IMR-90 (cell line): ENCODE measurements at regions not wholly inside any gene's neighbourhood (a gene's known extent, or its start where the extent isn't known, plus 50 kb on each side); places are given as distances from the start of the nearest gene placed in this dataset.

Experiments
- ATAC-seq: fragments of 200-7000 bp; cut with Tn5 transposase; 2 replicates; pipeline ENCODE4 v1.9.1; 2020; ENCODE audit warnings: low read depth, mild to moderate bottlenecking, moderate library complexity
- BruUV-seq: library from RNA; stranded (reverse); fragments of 400-500 nt; replicated peaks from 2 replicates; lab custom pipeline; 2021; lab: Mats Ljungman, UMichigan
- CTCF ChIA-PET: fragments of 300-600 bp; formaldehyde crosslinking; extraction: SDS; loops from one replicate; lab custom pipeline; 2021; ENCODE audit warnings: antibody characterized with exemption; lab: Yijun Ruan, JAX
- POLR2A ChIA-PET: fragments of 300-600 bp; sonication (Branson Sonifier 250); formaldehyde crosslinking; loops from one replicate; lab custom pipeline; 2022; ENCODE audit warnings: antibody characterized with exemption; ENCODE audit not compliant: unreplicated experiment; lab: Charles Lee
- DNase-seq: peaks from one replicate; pipeline ENCODE4 v3.0.0; 2013
- H2AFZ ChIP-seq: replicated peaks from 2 replicates; pipeline ENCODE3; 2013; ENCODE audit warnings: low read length, mild to moderate bottlenecking; ENCODE audit not compliant: poor library complexity
- H2AK5ac ChIP-seq: 2 replicates; pipeline ENCODE4 v1.6.1; 2013; ENCODE audit warnings: low read depth, low read length, inconsistent platforms
- H2AK9ac ChIP-seq: replicated peaks from 2 replicates; pipeline ENCODE3; 2013; ENCODE audit warnings: mild to moderate bottlenecking, low read depth, low read length, moderate library complexity; ENCODE audit not compliant: poor library complexity
- H2BK120ac ChIP-seq: 2 replicates; pipeline ENCODE4 v1.6.1; 2013; ENCODE audit warnings: low read depth, low read length, inconsistent platforms
- H2BK15ac ChIP-seq: 3 replicates; pipeline ENCODE4 v1.6.1; 2013; ENCODE audit warnings: low read depth, low read length, inconsistent platforms
- H2BK20ac ChIP-seq: 2 replicates; pipeline ENCODE4 v1.6.1; 2013; ENCODE audit warnings: low read depth, mild to moderate bottlenecking, inconsistent platforms, low read length, moderate library complexity
- H2BK5ac ChIP-seq: 2 replicates; pipeline ENCODE4 v1.6.1; 2013; ENCODE audit warnings: mild to moderate bottlenecking, low read depth, low read length, inconsistent platforms; ENCODE audit not compliant: poor library complexity, severe bottlenecking
- H3K14ac ChIP-seq: replicated peaks from 2 replicates; pipeline ENCODE4 v1.6.1; 2013; ENCODE audit warnings: low read depth, low read length, inconsistent platforms
- H3K18ac ChIP-seq: 2 replicates; pipeline ENCODE4 v1.6.1; 2013; ENCODE audit warnings: low read depth, low read length, control low read depth
- H3K23ac ChIP-seq: 2 replicates; pipeline ENCODE4 v1.6.1; 2013; ENCODE audit warnings: low read depth, low read length, inconsistent platforms
- H3K27ac ChIP-seq: 2 replicates; pipeline ENCODE4 v1.5.1; 2013; ENCODE audit warnings: mild to moderate bottlenecking, control low read depth, low read length; ENCODE audit not compliant: insufficient read depth
- H3K27me3 ChIP-seq: 2 replicates; pipeline ENCODE4 v1.6.1; 2013; ENCODE audit warnings: low read length; ENCODE audit not compliant: control insufficient read depth, insufficient read depth
- H3K36me3 ChIP-seq: 2 replicates; pipeline ENCODE4 v1.6.1; 2013; ENCODE audit warnings: low read length, mixed read lengths; ENCODE audit not compliant: control insufficient read depth, insufficient read depth
- H3K4ac ChIP-seq: 2 replicates; pipeline ENCODE4 v1.6.1; 2013; ENCODE audit warnings: low read depth, low read length, inconsistent platforms
- H3K4me1 ChIP-seq: 2 replicates; pipeline ENCODE4 v1.6.1; 2013; ENCODE audit warnings: low read length, mixed read lengths; ENCODE audit not compliant: control insufficient read depth, insufficient read depth
- H3K4me2 ChIP-seq: 2 replicates; pipeline ENCODE4 v1.6.1; 2013; ENCODE audit warnings: low read depth, mild to moderate bottlenecking, control low read depth, low read length, moderate library complexity
- H3K4me3 ChIP-seq: 2 replicates; pipeline ENCODE4 v1.5.1; 2013; ENCODE audit warnings: low read depth, mild to moderate bottlenecking, control low read depth, low read length, moderate library complexity; ENCODE audit not compliant: insufficient read depth
- H3K56ac ChIP-seq: 2 replicates; pipeline ENCODE4 v1.6.1; 2013; ENCODE audit warnings: low read length, inconsistent platforms; ENCODE audit not compliant: insufficient read depth; ENCODE audit errors: extremely low read depth
- H3K79me1 ChIP-seq, 2 experiments: 2 replicates each; pipeline ENCODE4 v1.6.1; 2013; ENCODE audit warnings: low read length in 2 of 2, inconsistent platforms in 1 of 2, low read depth in 1 of 2
- H3K9ac ChIP-seq: 2 replicates; pipeline ENCODE4 v1.6.1; 2013; ENCODE audit warnings: low read depth, low read length, control low read depth
- H3K9me1 ChIP-seq: 2 replicates; pipeline ENCODE4 v1.6.1; 2013; ENCODE audit warnings: low read length, inconsistent platforms; ENCODE audit not compliant: insufficient read depth
- H3K9me3 ChIP-seq: 2 replicates; pipeline ENCODE4 v1.6.1; 2013; ENCODE audit warnings: low read length; ENCODE audit not compliant: control insufficient read depth, insufficient read depth
- H4K20me1 ChIP-seq: 2 replicates; pipeline ENCODE4 v1.6.1; 2013; ENCODE audit warnings: low read length, inconsistent platforms; ENCODE audit not compliant: insufficient read depth
- H4K5ac ChIP-seq: 2 replicates; pipeline ENCODE4 v1.6.1; 2013; ENCODE audit warnings: mild to moderate bottlenecking, low read depth, low read length, control low read depth
- H4K8ac ChIP-seq, 2 experiments: 2 replicates each; pipeline ENCODE4 v1.6.1; 2013; ENCODE audit warnings: low read depth in 2 of 2, low read length in 2 of 2, control low read depth in 1 of 2, inconsistent platforms in 1 of 2
- H4K91ac ChIP-seq: 2 replicates; pipeline ENCODE4 v1.6.1; 2013; ENCODE audit warnings: low read depth, low read length, inconsistent platforms; ENCODE audit not compliant: insufficient read depth
- BHLHE40 ChIP-seq: fragments of 150-350 bp; IDR thresholded peaks from 2 replicates; pipeline ENCODE4 v1.6.1; 2016; ENCODE audit warnings: mild to moderate bottlenecking, low read depth, low read length
- CEBPB ChIP-seq: IDR thresholded peaks from 2 replicates; pipeline ENCODE4 v1.6.1; 2012; ENCODE audit warnings: low read depth, low read length, improper control_type of control experiment
- CHD1 ChIP-seq: IDR thresholded peaks from 2 replicates; pipeline ENCODE4 v1.6.1; 2012; ENCODE audit warnings: low read depth, low read length, improper control_type of control experiment
- CTCF ChIP-seq: conservative IDR thresholded peaks from 2 replicates; pipeline ENCODE4 v1.5.1; 2012; ENCODE audit warnings: mild to moderate bottlenecking, low read depth, low read length, improper control_type of control experiment
- ELK1 ChIP-seq: fragments of 150-350 bp; IDR thresholded peaks from 2 replicates; pipeline ENCODE4 v1.6.1; 2016; ENCODE audit warnings: low read depth, mild to moderate bottlenecking, low read length, moderate library complexity, borderline replicate concordance
- FOS ChIP-seq: fragments of 150-350 bp; IDR thresholded peaks from 2 replicates; pipeline ENCODE4 v1.6.1; 2016; ENCODE audit warnings: low read depth, low read length
- MAFK ChIP-seq: IDR thresholded peaks from 2 replicates; pipeline ENCODE4 v1.6.1; 2012; ENCODE audit warnings: low read depth, low read length, improper control_type of control experiment
- MAZ ChIP-seq: IDR thresholded peaks from 2 replicates; pipeline ENCODE4 v1.6.1; 2012; ENCODE audit warnings: low read depth, mild to moderate bottlenecking, low read length, improper control_type of control experiment, moderate library complexity, borderline replicate concordance
- MXI1 ChIP-seq: IDR thresholded peaks from 2 replicates; pipeline ENCODE4 v1.6.1; 2012; ENCODE audit warnings: low read depth, mild to moderate bottlenecking, low read length, moderate library complexity, borderline replicate concordance
- NFE2L2 ChIP-seq: fragments of 150-350 bp; IDR thresholded peaks from 2 replicates; pipeline ENCODE4 v1.6.1; 2016; ENCODE audit warnings: low read depth, mild to moderate bottlenecking, low read length
- POLR2A ChIP-seq: IDR thresholded peaks from 2 replicates; pipeline ENCODE4 v1.6.1; 2012; ENCODE audit warnings: mild to moderate bottlenecking, low read depth, low read length
- RAD21 ChIP-seq: IDR thresholded peaks from 2 replicates; pipeline ENCODE4 v1.6.1; 2012; ENCODE audit warnings: low read length, improper control_type of control experiment
- RCOR1 ChIP-seq: IDR thresholded peaks from 2 replicates; pipeline ENCODE4 v1.6.1; 2012; ENCODE audit warnings: mild to moderate bottlenecking, low read length, improper control_type of control experiment; ENCODE audit not compliant: insufficient replicate concordance
- RFX5 ChIP-seq: IDR thresholded peaks from 2 replicates; pipeline ENCODE4 v1.8.0; 2012; ENCODE audit warnings: low read depth, mild to moderate bottlenecking, low read length, moderate library complexity
- SMC3 ChIP-seq: fragments of 150-350 bp; IDR thresholded peaks from 2 replicates; pipeline ENCODE4 v1.6.1; 2016; ENCODE audit warnings: low read depth, mild to moderate bottlenecking, antibody characterized with exemption, low read length, moderate library complexity
- USF2 ChIP-seq: fragments of 150-350 bp; IDR thresholded peaks from 2 replicates; pipeline ENCODE4 v1.6.1; 2017; ENCODE audit warnings: mild to moderate bottlenecking, antibody characterized with exemption, low read length, low read depth
- WGBS, 2 experiments: methylation state at CpG; one replicate each; pipeline versions ENCODE4 v1.1.5 to v1.1.7; 2013; ENCODE audit warnings: missing lambda C conversion rate in 2 of 2; ENCODE audit not compliant: insufficient read length in 1 of 2; ENCODE audit errors: extremely low coverage in 2 of 2; 5-methylcytosine and 5-hydroxymethylcytosine counted together
- dilution Hi-C: fragments of 300-500 bp; cut with HindIII; formaldehyde crosslinking; loops from one replicate; pipeline ENCODE4 v1.14.3; 2018; ENCODE audit warnings: low sequenced_read_pairs; ENCODE audit not compliant: unreplicated experiment
- in situ Hi-C: fragments of 300-500 bp; cut with MboI; formaldehyde crosslinking; loops from 3 replicates; pipeline ENCODE4 v1.14.3; 2019; ENCODE audit warnings: low sequenced_read_pairs, inconsistent platforms, mixed read lengths
- intact Hi-C: fragments of 100-400 bp; cut with micrococcal nuclease; formaldehyde crosslinking; loops from 2 replicates; pipeline ENCODE4 v1.10.0; 2022

GRCh38 chr1:88466899-88467580 is 217.0 kb upstream of the PKN2 start:
- Histone ChIP-seq H2BK15ac (no peak overlapping the region), H2BK5ac (no peak overlapping the region), H3K4me1 (no peaks in the 10 kb centered on the region), H2AFZ (no peak overlapping the region), H3K4ac (no peak overlapping the region), H2AK5ac (no peak overlapping the region), H3K9me1 (no peaks in the 10 kb centered on the region), H3K9ac (no peak overlapping the region), H3K18ac (no peak overlapping the region), H3K4me2 (no peak overlapping the region), H4K91ac (no peak overlapping the region), H3K14ac (no peak overlapping the region), H3K4me3 (no peak overlapping the region), H3K27me3 (no peaks in the 10 kb centered on the region), H4K8ac (no peak overlapping the region), H3K27ac (no peak overlapping the region), H2BK20ac (no peak overlapping the region), H3K56ac (no peak overlapping the region), H2AK9ac (no peak overlapping the region), H3K23ac (no peak overlapping the region), H4K5ac (no peak overlapping the region), H4K20me1 (no peaks in the 10 kb centered on the region), H3K36me3 (no peaks in the 10 kb centered on the region), H2BK120ac (no peak overlapping the region), H3K9me3 (no peaks in the 10 kb centered on the region), H3K79me1 (no peaks in the 10 kb centered on the region)
- intact Hi-C loops (no loop called here), dilution Hi-C loops (no loop called here), in situ Hi-C loops (no loop called here)
- CTCF ChIA-PET, result interaction anchor here (0.6 kb wide), 1 partner anchor 38 kb away, joined by 6 read pairs; no protein-coding TSS in a partner anchor
- POLR2A ChIA-PET, result no interaction called here
- BruUV-seq, result no TSS peak
- ATAC-seq (no peak), DNase-seq (no peak)
- no peak for TF ChIP-seq BHLHE40
- TF ChIP-seq RCOR1, result no peak
- TF ChIP-seq SMC3, result no peak
- TF ChIP-seq MXI1, result no peak
- no peak for TF ChIP-seq FOS
- no peak for TF ChIP-seq POLR2A
- TF ChIP-seq ELK1, result no peak
- no peak for TF ChIP-seq USF2
- no peak for TF ChIP-seq MAFK
- TF ChIP-seq MAZ, result no peak
- TF ChIP-seq CTCF, result no peak
- no peak for TF ChIP-seq RFX5
- TF ChIP-seq NFE2L2, result no peak
- no peak for TF ChIP-seq CHD1
- no peak for TF ChIP-seq RAD21
- no peak for TF ChIP-seq CEBPB
- WGBS, 2 experiments, result 100% methylated on average over 9 of the region's 55 CpGs; no CpG with 5 or more reads in 1 of the 2 experiments
